Stimulated activated CD4-positive, alpha-beta T cell treated with anti-CD3 and anti-CD28 coated beads, Interleukin-2, amount 100 ng/mL, for 24 hours (primary cell): ENCODE measurements at regions not wholly inside any gene's neighbourhood (a gene's known extent, or its start where the extent isn't known, plus 50 kb on each side); places are given as distances from the start of the nearest gene placed in this dataset.
"Not testable (repeated sequence)": the region's sequence is repeated elsewhere in the genome, so short reads cannot be mapped to it uniquely, and the experiment has no call there.

Experiments
- DNase-seq, 2 donors: peaks; one replicate each; pipeline ENCODE4 v3.0.0-alpha.2; 2020

DNA sequence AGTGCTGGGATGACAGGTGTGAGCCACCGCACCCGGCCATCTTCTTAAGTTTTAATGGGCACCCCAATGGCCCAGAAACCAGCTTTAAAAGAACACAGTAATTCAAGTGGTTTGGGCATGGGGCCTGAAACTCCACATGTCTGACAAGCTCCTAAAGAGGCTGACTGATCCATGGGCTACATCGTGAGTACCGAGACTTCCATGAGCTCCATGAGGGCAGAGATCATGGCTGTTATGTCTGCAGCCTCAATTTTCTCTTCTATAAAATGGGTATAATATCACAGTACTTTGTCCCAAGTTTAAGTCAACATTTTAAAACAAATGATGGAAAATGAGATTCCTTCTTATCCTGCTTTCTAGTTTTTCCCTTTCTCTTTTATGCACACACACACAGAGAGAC, 397.6 kb upstream of the MAF start:
- no peak for DNase-seq

DNA sequence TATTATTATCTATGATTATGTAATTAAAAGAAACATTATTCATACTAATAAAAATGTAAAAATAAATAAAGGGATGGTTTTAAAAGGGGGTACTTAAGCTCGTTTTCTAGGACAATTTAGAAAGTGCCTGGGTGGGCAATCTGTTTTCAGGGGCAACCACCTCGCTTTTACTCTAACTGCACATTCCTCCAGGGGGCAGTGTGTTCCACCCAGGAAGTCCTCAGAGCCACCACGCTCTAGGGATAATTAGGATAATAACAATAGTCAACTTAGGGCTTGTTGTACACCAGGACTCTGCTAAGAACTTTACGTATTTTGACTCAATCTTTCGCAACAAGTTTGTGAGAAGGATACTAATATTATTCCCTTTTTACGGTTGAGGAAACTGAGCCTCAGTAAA, 396.7 kb upstream of the MAF start:
- peak in 1 of 2 donors; percentile 14 for DNase-seq

DNA sequence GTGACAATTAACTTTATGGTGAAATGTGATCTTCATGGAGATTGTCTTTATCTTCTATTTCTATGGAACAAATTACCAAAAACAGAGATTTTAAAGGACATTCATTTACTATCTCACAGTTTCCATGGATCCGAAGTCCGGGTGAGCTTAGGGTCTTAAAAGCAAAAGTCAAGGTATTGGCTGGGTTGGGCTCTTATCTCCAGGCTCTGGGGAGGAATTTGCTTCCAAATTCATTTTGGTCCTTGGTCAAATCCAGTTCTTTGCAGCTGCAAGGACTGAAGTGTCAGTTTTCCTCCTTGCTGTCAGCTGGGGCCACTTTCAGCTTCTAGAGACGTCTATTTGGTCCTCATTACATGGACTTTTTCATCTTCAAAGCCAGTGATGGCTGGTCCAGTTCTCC, 395.8 kb upstream of the MAF start:
- no peak for DNase-seq

DNA sequence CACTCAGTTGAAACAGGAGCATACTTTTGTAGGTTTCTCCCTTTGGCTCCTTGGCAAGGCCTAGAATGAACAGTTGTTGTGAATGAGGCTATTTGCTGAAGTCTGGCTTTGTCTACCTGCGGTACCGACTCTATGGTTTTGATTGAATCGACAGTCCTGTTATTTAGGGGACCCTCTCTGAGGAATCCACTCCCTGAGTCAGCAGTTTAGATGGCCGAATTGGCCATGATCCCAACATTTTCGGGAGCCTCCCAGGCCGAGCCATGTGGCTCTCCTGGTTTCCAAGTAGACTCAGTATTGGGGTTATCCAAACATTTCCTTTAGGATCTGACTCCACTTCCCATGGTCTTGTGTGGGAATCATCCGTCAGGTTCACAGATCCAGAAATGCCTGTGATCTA, 394.8 kb upstream of the MAF start:
- DNase-seq, result no peak

DNA sequence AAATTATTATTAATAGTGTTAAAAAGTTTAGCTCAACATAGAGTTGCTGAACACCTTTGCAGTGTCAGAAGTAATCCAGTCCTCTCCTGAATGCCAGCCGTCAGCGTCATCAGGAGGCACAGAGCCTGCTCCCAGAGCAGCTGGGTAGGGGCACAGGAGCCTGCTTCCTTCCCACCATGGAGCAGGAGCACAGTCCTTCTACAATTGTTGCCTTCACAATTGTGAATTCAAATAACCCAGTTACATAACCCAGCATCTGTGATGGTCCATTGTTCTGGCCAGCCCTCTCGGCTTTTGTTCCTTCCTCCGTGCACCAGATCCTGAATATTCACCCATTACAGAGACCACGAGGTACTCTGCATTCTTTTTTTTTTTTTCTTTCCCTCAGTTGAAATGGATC, 393.9 kb upstream of the MAF start:
- DNase-seq, result no peak

DNA sequence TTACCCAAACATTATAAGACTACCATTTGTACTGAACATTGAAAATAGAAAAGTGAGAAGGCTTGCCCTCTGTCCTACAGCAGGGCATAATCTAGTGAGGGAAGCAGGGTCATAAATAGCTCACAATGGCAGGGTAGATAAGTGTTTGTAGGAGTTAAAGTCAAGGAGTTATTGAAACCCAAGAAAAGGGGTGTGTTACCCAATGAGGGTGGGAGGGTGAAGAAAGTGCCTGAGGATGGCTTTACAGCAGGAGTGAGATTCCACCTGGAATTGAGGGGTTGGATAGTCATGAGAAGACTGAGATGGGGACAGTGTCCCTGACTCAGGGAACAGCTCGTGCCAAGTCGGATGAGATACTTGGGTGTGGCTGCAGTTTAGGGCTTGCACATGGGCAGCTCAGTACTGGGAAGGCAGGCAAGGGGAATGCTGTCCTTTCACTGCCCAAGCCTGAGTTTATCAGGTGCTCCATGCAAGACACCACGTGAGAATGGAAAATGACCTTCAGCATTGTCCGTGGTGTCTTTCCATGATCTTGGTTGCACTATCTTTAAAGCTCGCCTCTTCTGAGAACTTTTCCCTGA, 393.2 kb upstream of the MAF start:
- DNase-seq, result no peak

DNA sequence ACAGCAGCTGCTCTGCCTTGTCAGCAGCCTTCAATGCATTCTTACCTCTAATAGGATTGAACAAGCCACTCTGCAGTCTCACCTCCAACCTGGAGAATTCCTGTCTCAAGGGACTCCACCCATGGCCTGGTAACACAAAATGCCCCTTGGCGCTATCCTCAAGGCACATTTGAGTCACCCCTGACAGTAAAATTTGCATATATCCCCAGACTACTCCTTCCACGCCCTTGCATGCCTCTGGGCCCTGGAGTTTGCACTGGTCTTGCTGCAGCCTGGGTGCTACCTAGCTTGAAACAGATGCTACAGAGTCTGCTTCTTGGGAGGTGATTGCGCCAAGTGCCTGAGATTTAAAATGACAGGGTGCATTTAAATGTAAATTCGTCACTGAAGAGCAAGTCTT, 391.4 kb upstream of the MAF start:
- DNase-seq, result no peak

DNA sequence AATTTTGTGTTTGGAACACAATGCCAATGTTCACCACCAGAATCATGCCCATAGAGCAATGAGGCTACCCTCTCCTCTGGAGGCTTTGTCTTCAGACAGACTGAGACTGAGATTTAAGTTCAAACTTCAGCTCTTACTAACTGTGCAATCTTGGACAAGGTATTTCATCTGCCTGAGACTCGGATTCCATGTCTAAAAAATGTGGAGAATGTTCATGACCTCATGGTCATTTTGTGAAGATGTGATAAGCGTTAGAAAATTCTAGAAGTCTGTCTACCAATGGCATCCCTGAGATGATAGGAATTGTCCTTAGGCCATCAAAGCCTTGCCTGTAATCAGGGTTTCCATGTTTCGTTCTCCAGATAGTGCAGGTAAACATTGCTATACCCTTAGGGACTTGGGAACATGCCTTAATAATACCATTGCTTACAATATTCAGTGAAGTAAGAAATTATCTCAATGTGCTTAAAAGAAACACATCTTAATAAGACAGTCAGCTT, 388.2 kb upstream of the MAF start:
- DNase-seq, result no peak

- no peak for DNase-seq
These were observed 387.6 kb upstream of the MAF start for GRCh38 chr16:79988089-79988488.

- DNase-seq, result no peak
These were observed 385.8 kb upstream of the MAF start for GRCh38 chr16:79986352-79986751.

DNA sequence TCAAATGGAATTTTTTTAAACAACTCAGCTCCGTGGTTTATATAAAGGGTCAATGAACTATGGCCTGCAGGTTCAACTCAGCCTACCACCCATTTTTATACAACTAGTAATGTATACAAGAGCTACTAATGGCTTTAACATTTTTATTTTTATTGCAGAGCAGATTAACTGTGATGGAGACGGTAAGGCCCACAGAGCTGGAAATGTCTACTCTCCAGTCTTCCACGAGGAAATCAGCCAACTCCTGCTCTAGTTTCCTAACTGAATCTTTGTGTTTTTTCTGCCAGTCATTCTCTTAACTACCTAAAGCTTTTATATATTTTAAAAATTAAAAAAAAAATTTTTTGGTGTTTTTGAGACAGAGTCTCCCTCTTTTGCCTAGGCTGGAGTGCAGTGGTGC, 385.1 kb upstream of the MAF start:
- DNase-seq, result no peak

DNA sequence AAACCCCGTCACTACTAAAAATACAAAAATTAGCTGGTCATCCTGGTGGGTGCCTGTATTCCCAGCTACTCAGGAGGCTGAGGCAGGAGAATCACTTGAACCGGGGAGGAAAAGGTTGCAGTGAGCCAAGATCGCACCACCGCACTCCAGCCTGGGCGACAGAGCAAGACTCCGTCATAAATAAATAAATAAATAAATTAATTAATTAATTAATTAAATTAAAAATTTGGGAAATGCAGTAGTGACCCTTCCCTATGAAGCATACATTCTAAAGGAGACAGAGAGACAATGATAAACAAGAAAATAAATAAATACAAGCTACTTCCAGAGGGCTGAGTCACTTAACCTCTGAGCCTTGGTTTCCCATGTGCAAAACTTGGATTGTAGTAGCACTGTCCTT, 383.6 kb upstream of the MAF start:
- DNase-seq, result not testable (repeated sequence)

DNA sequence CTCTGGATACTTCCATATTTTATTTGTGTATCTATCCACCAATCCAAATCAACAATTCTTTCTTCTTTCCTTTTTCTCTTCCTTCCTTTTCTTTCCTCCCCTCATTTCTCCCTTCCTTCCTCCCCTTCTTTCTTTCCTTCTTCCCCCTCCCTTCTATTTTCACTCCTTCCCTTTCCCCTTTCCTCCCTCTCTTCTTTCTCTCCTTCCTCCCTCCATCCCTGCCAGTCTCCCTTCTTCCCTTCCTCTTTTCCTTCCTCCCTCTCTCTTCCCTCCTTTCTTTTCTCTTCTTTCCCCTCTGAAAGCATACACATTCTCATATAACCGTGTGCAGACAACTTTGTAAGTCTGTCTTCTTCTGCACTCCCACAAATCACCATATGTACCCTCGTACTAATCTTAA, 382.3 kb upstream of the MAF start:
- no peak for DNase-seq

DNA sequence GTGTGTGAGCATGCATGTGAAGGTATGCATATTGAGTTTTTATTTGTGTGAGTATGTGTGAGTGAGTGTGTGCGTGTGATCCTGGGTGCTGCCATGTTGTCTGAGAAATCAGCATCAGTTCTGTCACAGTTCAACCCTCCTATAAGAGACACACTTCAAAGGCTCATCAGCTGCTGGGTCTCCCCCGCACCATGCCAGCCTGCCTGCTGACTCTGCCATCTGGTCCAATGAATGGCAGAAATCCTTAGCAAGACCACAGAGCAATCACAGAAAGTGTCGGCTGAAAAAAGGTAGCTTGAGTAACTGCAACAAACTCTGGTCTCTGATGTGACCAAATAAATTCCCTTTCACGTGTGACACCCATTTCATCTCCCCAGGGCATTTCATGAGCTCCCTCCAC, 381.8 kb upstream of the MAF start:
- DNase-seq, result no peak

DNA sequence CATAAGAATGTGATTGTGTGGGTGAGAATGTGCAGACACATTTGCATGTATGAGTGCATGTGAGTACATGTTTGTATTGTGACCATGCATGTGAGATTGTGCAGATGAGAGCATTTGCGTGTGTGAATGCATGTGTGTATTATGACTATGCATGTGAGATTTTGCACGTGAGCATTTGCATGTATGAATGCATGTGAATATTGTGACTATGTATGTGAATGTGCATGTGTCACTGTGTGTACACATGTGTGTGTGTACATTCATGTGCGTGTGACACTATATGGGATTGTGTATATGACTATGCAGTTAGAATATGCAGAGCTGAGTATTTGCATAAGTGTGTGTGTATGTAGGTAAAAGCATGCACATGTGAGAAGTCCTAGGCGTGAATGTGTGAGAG, 381.3 kb upstream of the MAF start:
- DNase-seq, result no peak

GRCh38 chr16:79980650-79981521, 380.3 kb upstream of the MAF start:
- DNase-seq, result no peak

DNA sequence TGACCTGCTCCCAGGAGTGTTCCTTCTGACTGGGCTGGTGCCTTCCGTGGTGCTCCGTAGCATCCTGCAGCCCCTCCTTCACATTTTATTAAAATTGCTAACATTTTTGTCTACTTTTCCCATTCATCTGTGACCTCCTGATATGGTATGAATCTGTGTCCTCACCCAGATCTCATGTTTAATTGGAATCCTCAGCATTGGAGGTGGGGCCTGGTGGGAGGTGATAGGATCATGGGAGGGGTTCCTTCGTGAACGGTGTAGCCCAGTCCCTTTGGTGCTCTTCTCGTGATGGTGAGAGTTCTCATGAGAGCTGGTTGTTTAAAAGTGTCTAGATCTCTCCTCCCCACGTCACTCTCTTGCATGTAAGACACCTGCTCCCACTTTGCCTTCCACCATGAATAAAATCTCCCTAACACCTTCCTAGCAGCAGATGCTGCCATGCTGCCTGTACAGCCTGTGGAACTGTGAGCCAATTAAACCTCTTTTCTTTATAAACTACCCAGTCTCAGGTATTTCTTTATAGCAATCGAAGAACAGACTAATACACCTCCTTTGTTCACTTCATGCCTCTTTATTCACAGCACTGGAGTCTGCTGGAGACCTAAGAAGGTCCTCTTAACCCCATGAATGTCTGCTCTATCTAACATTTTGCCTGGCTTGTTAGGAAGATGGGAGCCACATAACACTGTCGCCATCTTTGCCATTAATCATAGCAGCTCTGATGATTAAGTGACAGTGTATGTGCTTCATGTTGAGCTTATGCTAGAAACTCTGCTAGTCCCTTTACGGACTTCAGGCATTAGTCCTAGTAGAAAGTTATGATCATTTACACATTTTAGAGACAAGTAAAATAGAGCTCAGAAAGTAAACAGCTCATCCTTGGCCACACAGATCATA, 377.7 kb upstream of the MAF start:
- no peak for DNase-seq

- no peak for DNase-seq
These were observed 372.8 kb upstream of the MAF start for GRCh38 chr16:79973320-79973719.

DNA sequence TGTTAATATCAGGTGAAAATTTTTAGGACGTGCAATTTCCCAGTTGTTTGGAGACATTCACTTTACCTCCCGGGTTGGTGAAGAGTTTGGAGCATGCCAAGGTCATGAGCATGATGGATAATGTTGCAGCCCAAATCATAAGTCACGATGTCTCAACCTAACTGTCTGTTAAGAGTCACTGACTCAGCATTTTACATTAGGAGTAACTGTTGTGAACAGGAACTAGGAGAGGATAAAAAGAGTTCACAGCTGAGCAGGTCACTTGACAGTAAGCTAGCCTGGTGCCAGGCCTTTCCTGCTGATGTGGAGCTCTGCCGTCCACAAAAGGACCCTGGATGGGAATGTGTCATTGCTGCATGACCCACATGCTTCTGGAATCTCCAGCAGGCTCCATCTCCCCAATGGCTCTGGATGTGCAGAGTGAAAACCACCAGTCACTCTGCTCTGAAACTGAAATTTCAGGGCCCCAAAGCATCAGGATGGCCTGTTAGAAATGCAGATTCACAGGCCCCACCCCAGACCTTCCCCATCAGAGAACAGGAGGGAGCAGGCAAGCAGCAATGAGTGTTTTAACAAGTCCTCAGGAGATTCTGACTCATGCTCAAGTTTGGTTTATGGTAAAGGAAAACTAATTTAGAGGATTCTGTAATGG, 371.6 kb upstream of the MAF start:
- no peak for DNase-seq

DNA sequence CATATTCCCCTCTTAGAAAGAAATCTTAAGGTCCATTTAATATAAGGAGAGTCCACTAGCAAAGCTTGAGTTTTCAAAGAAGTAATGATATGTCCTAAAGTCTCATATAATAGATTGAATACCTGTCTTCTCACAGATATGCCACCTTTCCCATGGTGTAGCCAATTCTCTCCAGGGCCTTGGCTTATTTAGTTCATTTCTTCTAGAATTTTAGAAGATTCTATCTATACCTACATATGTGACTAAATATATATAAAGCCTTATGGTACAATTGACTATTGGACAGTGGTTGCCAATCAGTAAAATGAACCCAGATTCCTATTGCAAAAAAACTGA, 370.7 kb upstream of the MAF start:
- DNase-seq, result no peak

- DNase-seq, result no peak
These were observed 370.2 kb upstream of the MAF start for GRCh38 chr16:79970551-79971236.

DNA sequence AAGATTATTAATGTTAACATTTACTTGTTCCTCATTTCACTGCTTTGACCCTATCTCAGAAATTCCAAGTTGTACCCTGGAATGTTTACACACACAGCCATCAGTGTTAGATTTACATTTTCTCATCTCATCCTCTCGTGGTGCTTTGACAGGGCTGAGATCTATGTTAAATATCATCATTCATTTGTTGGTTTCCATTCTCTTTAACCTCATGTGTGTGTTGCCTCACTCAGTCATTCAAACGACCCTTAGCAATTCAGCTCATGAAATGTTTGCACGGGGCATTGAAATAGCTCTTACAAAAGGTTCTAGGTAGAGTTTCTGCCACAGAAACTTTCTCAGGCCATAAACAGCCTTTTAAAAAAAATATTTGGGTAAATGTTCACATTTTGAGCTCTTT, 369.6 kb upstream of the MAF start:
- no peak for DNase-seq

- no peak for DNase-seq
These were observed 368.9 kb upstream of the MAF start for GRCh38 chr16:79969458-79969857.
